Adrenal gland (tissue), 9 donors: ENCODE measurements at regions not wholly inside any gene's neighbourhood (a gene's known extent, or its start where the extent isn't known, plus 50 kb on each side); places are given as distances from the start of the nearest gene placed in this dataset.

Experiments used
- DNase-seq, 7 donors: peaks; one replicate each; pipeline ENCODE4 v3.0.0-alpha.2; 2019 to 2020
- H3K27ac ChIP-seq, 5 donors: fragments of 200-600 bp; sonication (generic) in 4 of 5; 1 replicate in 3 of 5; 2 replicates in 2 of 5; pipeline versions ENCODE4 v1.5.1 to v1.8.0; 2016 to 2020; ENCODE audit warnings: mild to moderate bottlenecking in 1 of 5
- H3K27me3 ChIP-seq: fragments of 200-600 bp; 2 replicates; pipeline ENCODE4 v1.8.0; 2021
- H3K36me3 ChIP-seq, 2 donors: fragments of 200-600 bp; replicated peaks in 1 of 2; 1 replicate in 1 of 2; 2 replicates in 1 of 2; pipeline versions ENCODE4 v1.5.1 to v1.8.0; 2018 to 2022
- H3K4me1 ChIP-seq, 2 donors: fragments of 200-600 bp; replicated peaks in 1 of 2; 1 replicate in 1 of 2; 2 replicates in 1 of 2; pipeline versions ENCODE4 v1.5.1 to v1.8.0; 2018 to 2021
- H3K4me3 ChIP-seq, 4 donors: fragments of 200-600 bp; sonication (generic) in 3 of 4; one replicate each; pipeline ENCODE4 v1.5.1; 2016 to 2018
- H3K9me3 ChIP-seq, 3 donors: fragments of 200-600 bp; sonication (generic) in 1 of 3; replicated peaks in 1 of 3; 1 replicate in 2 of 3; 2 replicates in 1 of 3; pipeline versions ENCODE4 v1.5.1 to v1.8.0; 2016 to 2021
- POLR2A ChIP-seq, 2 donors: fragments of 450-650 bp; IDR thresholded peaks; one replicate each; pipeline ENCODE4 v1.6.1; 2017; ENCODE audit warnings: antibody characterized with exemption in 2 of 2, mild to moderate bottlenecking in 2 of 2, moderate library complexity in 1 of 2
- WGBS, 4 donors: extraction: QIAGEN DNeasy Blood & Tissue Kit in 2 of 4; methylation state at CpG; one replicate each; pipeline versions ENCODE4 v1.1.5 to v1.1.7; 2013 to 2017; 5-methylcytosine and 5-hydroxymethylcytosine counted together
- intact Hi-C, 2 donors: fragments of 100-400 bp; cut with DNase I; formaldehyde crosslinking; loops; one replicate each; pipeline versions ENCODE4 v1.14.1 to v1.15.0; 2022 to 2023
- TF ChIP-seq, protein P1 (sequence below), 6 experiments: fragments of 450-650 bp in 4 of 6; fragments of 200-600 bp in 2 of 6; sonication (generic) in 1 of 6; IDR thresholded peaks; 1 replicate in 5 of 6; 2 replicates in 1 of 6; pipeline versions ENCODE4 v1.5.1 to v1.8.0; 2016 to 2021; ENCODE audit warnings: antibody characterized with exemption in 6 of 6, mild to moderate bottlenecking in 2 of 6, moderate library complexity in 1 of 6
- donor health status: healthy with polysubstance abuse.
- donor health status: Bipolar disorder and iron deficiency.
- donor health status: DM: yes; HTN: yes; CAD: no.
- donor health status: DM: no; HTN: no; CAD: no.
- donor health status: DM: no; HTN: no; CAD: no.

DNA sequence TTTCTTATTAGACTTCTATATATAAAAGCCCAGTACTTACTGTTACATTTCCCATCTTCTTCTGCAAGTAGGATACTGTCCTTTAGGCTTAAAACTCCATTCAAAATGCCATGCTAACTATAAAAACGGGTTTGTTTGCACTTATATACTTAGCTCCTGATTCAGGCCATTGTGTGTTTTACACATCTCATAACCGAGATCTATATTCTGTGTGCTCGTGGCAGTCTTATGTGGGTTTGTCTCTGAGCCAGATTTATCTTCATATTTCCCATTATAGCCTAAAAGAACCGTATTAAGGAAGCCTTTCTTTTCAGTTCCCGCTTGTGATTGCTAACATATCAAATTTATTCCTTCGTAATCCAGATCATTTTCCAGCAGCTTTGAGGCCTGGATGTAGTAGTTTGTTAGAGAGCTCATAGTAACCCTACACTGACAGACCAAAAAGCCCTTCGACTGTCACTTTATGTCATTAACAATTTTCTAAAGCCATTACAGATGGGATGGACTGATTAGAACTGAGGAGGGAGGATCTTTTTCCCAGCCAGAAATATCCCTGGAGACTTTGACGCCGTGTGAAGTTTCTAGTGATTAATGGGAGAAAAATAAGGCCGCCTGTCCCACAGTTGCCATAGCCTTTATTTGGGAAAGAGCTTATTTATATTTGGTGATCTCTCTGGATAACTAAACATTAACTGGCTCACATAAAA is 508.5 kb downstream of the FOXG1 start:
- 45 to 56% (median 45%) methylated on average over 10 of the region's 10 CpGs for WGBS, 4 donors
- Histone ChIP-seq H3K27ac (no peak overlapping the region), H3K36me3 (no peaks in the 10 kb centered on the region), H3K9me3 (no peaks in the 10 kb centered on the region), H3K4me3 (no peak overlapping the region), H3K27me3 (no peaks in the 10 kb centered on the region), H3K4me1 (no peaks in the 10 kb centered on the region)
- TF ChIP-seq, protein P1, sequence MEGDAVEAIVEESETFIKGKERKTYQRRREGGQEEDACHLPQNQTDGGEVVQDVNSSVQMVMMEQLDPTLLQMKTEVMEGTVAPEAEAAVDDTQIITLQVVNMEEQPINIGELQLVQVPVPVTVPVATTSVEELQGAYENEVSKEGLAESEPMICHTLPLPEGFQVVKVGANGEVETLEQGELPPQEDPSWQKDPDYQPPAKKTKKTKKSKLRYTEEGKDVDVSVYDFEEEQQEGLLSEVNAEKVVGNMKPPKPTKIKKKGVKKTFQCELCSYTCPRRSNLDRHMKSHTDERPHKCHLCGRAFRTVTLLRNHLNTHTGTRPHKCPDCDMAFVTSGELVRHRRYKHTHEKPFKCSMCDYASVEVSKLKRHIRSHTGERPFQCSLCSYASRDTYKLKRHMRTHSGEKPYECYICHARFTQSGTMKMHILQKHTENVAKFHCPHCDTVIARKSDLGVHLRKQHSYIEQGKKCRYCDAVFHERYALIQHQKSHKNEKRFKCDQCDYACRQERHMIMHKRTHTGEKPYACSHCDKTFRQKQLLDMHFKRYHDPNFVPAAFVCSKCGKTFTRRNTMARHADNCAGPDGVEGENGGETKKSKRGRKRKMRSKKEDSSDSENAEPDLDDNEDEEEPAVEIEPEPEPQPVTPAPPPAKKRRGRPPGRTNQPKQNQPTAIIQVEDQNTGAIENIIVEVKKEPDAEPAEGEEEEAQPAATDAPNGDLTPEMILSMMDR (IDR thresholded peaks at IDR 0.05) = no peak
- TF ChIP-seq POLR2A (IDR thresholded peaks at IDR 0.05) = no peak
- intact Hi-C loops = no loop called here
- no peak for DNase-seq

DNA sequence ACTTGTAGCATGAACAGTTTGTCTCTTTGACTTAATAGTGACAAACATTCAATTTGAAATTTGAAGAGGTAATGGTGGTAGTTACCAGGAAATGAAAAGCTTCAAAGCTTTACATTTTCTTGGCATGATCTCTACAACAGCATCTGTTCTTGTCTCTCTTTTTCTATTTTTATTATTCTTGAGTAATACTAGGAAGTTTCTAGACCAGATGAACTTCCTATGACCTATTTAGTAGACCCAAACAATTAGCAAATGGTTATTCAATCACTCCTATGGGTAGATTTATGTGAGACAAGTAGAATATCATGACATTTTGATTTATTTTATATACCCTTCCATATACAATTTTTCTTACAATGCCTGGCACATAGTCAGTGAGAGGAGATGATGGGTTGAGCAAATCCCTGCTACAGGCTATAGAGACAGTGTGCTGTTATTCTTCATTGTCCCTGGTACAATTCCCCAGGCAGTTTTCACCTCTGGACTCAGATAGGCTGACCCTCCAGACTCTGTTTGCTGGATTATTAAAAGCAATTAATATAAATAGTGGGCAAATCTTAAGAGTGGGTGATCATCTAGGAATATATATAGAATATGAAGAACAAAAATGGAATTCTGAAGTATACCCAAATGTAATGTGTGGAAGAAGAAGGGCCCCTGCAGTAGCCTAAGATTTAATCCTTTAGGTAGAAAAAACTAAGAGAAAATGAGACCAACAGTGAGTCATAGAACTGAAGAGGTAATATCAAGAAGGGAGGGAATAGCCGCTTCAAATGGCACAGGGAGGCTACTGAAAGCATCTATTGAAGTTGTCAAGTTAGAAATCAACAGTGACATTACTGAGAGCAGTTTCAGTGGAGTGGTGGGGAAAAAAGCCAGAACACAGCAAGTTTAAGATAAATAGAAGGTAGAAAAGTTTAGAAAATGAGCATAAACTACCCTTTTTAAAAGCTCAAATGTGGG is 512.0 kb downstream of the FOXG1 start:
- no peak for TF ChIP-seq POLR2A (IDR thresholded peaks at IDR 0.05)
- TF ChIP-seq, protein P1 (IDR thresholded peaks at IDR 0.05) = no peak
- H3K27me3 ChIP-seq = no peaks in the 10 kb centered on the region
- WGBS, 4 donors = 52 to 81% (median 59%) methylated on average over 1 of the region's 1 CpG
- intact Hi-C loops = no loop called here
- no peak overlapping the region for H3K4me3 ChIP-seq
- no peak overlapping the region for H3K27ac ChIP-seq
- H3K36me3 ChIP-seq = no peaks in the 10 kb centered on the region
- H3K9me3 ChIP-seq = no peaks in the 10 kb centered on the region
- DNase-seq = no peak
- H3K4me1 ChIP-seq = no peaks in the 10 kb centered on the region

DNA sequence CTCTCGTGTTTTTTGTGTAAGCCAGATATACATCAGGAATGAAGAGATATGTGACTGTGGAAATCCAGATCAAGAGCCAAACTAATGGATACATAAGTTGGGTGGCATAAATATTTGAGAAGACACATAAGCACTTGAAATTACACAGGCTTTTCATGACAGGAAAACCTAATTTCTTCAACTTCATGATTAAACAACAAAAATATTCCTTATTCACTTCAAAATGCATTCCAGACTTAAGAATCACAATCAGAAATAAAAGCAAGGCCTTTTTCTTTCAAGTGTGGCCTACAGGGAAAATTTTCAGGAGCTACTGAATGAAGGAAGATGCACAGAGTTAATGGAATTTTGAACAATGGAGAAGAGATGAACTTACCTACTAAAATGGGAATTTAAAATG is 515.6 kb downstream of the FOXG1 start:
- 12 to 47% (median 24%) methylated on average over 1 of the region's 1 CpG for WGBS, 4 donors
- H3K27ac ChIP-seq = no peak overlapping the region
- H3K9me3 ChIP-seq = no peaks in the 10 kb centered on the region
- no peak overlapping the region for H3K4me3 ChIP-seq
- no peak for DNase-seq
- no peaks in the 10 kb centered on the region for H3K36me3 ChIP-seq
- intact Hi-C loops = no loop called here
- TF ChIP-seq, protein P1 (IDR thresholded peaks at IDR 0.05) = no peak
- TF ChIP-seq POLR2A (IDR thresholded peaks at IDR 0.05) = no peak
- H3K4me1 ChIP-seq = no peaks in the 10 kb centered on the region
- no peaks in the 10 kb centered on the region for H3K27me3 ChIP-seq

DNA sequence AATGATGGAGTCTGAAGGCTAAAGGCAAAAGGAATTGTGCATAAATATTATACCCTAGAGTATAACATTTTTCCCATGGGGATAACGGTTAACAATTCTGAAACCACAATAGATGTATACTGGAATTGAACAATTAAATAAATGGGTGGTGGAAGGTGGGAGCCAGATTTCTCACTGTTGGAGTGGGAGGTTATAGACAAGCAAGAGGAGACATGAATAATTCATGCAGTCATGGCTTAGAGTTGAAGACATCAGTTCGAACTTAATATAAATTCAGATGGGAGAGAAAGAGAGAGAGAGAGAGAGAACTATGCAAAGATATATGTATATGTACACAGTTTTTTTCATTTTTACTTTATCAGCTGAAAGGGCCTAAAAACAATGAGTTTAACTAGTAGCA is 523.9 kb downstream of the FOXG1 start:
- Histone ChIP-seq H3K36me3 (no peaks in the 10 kb centered on the region), H3K27ac (no peak overlapping the region), H3K4me1 (no peaks in the 10 kb centered on the region), H3K9me3 (no peaks in the 10 kb centered on the region), H3K27me3 (no peaks in the 10 kb centered on the region), H3K4me3 (no peak overlapping the region)
- WGBS, 4 donors = 58 to 78% (median 67%) methylated on average over 2 of the region's 2 CpGs
- TF ChIP-seq, protein P1 (IDR thresholded peaks at IDR 0.05) = no peak
- no peak for TF ChIP-seq POLR2A (IDR thresholded peaks at IDR 0.05)
- DNase-seq = no peak
- intact Hi-C loops = no loop called here
